ENCODE measurements at regions not wholly inside any gene's neighbourhood (a gene's known extent, or its start where the extent isn't known, plus 50 kb on each side); places are given as distances from the start of the nearest gene placed in this dataset.

DNA sequence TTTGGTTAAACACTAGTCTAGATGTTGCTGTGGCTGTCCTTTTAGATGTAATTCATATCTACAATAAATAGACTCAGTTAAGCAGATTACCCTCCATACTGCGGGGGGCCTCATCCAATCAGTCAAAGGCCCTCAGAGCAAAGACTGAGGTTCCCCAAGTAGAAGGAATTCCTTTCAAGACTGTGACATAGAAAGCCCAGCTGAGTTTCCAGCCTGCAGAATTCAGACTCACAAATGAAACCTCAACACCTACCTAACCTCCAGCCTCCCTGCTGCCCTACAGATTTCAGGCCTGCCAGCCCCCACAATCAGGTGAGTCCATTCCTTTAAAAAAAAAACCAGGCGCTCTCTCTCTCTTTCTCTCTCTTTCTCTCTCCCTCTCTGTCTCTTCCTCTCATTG lies 73.6 kb upstream of the NSMCE3 start:
- Mint-ChIP-seq H3K27me3 (peaks cover 0 to 9% (median 8%) of the 10 kb centered on the region in 3 donors), H3K4me3 (no peak overlapping the region), H3K36me3 (no peaks in the 10 kb centered on the region), H3K4me1 (no peaks in the 10 kb centered on the region), H3K9me3 (no peaks in the 10 kb centered on the region), H3K27ac (peak overlapping the region in 1 of 6 donors; percentile 79)
- ATAC-seq (ENCODE audit: low read depth in 2 of 2), result no peak
- DNase-seq, result no peak

DNA sequence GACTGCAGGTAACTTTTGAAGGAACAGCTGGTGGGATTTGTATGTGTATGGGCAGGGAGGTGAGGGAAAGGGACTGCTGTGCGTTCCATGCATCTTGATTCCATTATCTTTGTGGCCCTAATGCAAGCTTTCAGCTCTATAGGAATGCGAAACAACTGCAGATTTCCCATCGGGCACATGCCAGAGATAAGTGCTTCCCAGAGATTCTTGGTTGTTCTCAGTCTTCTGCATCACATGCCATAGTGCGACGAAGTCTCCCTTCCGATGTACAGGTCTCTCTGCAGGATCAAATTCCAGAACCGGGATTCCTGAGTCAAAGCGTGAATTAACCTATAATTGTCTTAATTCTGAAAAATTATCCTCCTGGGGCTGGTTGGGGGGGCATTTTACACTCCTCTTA lies 72.6 kb upstream of the NSMCE3 start:
- ATAC-seq (ENCODE audit: low read depth in 2 of 2) (no peak), DNase-seq (no peak)
- H3K27ac Mint-ChIP-seq, result no peak overlapping the region
- peaks cover 0 to 5% (median 2%) of the 10 kb centered on the region in 3 donors for H3K27me3 Mint-ChIP-seq
- H3K4me1 Mint-ChIP-seq, result no peaks in the 10 kb centered on the region
- H3K9me3 Mint-ChIP-seq, result no peaks in the 10 kb centered on the region
- H3K36me3 Mint-ChIP-seq, result no peaks in the 10 kb centered on the region
- no peak overlapping the region for H3K4me3 Mint-ChIP-seq

DNA sequence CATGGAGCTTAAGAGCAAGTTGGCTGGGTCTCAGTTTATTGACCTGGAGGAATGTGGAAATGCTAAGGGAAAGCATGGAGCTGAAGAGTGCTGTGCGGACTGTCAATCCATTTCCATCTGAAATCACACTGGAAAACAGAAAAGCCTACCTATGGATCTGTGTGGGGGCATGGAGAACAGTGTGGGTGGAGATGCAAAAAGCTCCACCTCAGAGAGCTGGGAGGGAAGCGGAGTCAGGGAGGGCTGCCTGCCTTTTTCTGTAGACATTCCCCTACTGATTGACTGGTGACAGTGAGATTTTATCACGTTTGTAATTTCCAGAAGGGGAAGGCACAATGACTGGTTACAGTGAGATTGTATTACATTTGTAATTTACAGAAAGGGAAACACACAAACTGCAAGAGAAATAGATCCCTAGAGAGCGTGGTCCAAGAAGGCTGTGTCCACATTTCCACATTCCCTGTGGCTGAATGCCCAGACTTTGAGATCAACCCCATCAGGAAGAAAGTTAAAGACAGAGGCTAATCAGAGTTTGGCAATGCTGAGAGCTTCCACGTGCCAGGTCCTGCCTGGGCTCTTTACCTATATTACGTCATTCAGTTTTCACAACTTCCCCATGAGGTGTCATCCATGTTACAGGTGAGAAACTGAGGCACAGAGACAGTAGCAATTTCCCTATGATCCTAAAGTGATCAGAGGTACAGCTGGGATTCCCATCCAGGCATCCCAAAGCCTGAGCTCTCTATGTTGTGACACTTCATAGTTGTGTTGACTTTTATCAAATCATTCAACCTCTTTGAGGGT lies 67.7 kb upstream of the NSMCE3 start:
- Mint-ChIP-seq H3K36me3 (no peaks in the 10 kb centered on the region), H3K27ac (no peak overlapping the region), H3K9me3 (peaks cover 0 to 2% (median 0%) of the 10 kb centered on the region in 7 donors), H3K4me3 (no peak overlapping the region), H3K27me3 (peaks cover 0 to 6% (median 5%) of the 10 kb centered on the region in 3 donors), H3K4me1 (no peaks in the 10 kb centered on the region)
- ATAC-seq (ENCODE audit: low read depth in 2 of 2) (no peak), DNase-seq (no peak)

DNA sequence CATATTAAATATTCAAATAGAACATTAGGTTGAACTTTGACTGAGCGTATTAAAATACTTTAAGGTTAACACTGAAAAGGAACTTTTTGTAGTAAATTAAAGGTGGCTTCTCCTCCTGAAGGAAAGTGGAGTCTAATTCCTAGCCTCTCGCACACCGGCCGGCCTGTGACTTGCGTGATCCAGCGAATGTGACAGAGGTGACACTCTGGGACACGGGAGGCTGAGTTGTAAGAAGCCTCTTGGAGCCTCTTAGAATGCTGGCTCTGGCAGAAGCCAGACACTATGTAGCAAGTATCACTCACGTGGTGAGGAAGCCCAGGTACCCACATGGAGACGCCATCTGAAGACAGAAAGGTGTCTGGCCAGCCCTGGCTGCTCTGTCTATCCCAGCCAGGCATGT lies 64.9 kb upstream of the NSMCE3 start:
- no peak for DNase-seq
- Mint-ChIP-seq H3K4me3 (no peak overlapping the region), H3K4me1 (peaks cover 8 to 14% (median 11%) of the 10 kb centered on the region in 3 donors), H3K27ac (no peak overlapping the region), H3K9me3 (peaks cover 0 to 15% (median 4%) of the 10 kb centered on the region in 7 donors), H3K36me3 (peaks cover under 1 to 2% of the 10 kb centered on the region in 2 donors), H3K27me3 (peaks cover 0 to 6% (median 5%) of the 10 kb centered on the region in 3 donors)
- no peak for ATAC-seq (ENCODE audit: low read depth in 2 of 2)

DNA sequence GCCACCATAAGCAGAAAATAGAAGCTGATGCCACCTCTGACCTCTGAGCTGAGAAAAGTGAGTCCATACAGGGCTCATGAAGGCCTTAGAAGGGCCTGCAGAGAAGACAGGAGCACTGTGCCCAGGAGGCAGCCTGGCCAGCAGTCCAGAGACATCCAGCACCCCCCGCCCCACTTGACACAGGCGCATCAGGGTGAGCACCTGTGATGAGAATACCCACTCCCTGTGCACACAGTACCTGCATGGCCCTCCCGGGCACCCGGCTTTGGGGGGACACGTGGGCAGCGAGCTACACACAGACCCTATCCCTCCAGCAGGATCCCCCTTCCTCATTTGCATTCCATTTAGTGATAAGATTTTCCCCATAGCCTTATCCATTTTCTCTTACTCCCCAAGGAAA lies 63.6 kb upstream of the NSMCE3 start:
- Mint-ChIP-seq H3K4me3 (no peak overlapping the region), H3K36me3 (peaks cover 3 to 9% of the 10 kb centered on the region in 2 donors), H3K27ac (no peak overlapping the region), H3K9me3 (peaks cover 0 to 27% (median 9%) of the 10 kb centered on the region in 7 donors), H3K27me3 (peaks cover 0 to 6% (median 5%) of the 10 kb centered on the region in 3 donors), H3K4me1 (peaks cover 11 to 27% (median 21%) of the 10 kb centered on the region in 3 donors)
- ATAC-seq (ENCODE audit: low read depth in 2 of 2), result no peak
- DNase-seq, result no peak

DNA sequence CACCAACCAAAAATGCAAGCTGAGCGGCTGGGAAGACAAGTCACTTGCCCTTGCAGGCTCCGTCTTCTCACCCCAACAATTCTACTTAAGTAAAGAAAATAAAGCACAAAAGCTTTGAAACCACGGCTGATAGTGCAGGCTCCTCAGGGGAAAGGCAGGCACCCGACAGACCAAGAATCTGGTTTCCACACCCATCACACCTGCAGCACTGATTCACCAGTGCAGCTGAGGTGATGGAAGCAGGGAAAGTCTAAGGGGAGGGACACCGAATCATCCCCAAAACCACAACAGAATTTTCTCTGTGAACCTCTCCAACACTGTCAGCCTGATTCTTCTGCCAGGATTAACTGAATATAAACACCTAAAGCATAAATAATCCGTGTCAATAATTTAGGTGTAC lies 62.0 kb upstream of the NSMCE3 start:
- Mint-ChIP-seq H3K27ac (peak overlapping the region in 1 of 6 donors; percentile 67), H3K4me1 (peaks cover 11 to 27% (median 21%) of the 10 kb centered on the region in 3 donors), H3K27me3 (no peaks in the 10 kb centered on the region), H3K36me3 (peaks cover 3 to 15% of the 10 kb centered on the region in 2 donors), H3K9me3 (peaks cover 3 to 38% (median 12%) of the 10 kb centered on the region in 7 donors), H3K4me3 (peak overlapping the region in 1 of 8 donors; percentile 4)
- ATAC-seq (ENCODE audit: low read depth in 2 of 2), result no peak
- no peak for DNase-seq

DNA sequence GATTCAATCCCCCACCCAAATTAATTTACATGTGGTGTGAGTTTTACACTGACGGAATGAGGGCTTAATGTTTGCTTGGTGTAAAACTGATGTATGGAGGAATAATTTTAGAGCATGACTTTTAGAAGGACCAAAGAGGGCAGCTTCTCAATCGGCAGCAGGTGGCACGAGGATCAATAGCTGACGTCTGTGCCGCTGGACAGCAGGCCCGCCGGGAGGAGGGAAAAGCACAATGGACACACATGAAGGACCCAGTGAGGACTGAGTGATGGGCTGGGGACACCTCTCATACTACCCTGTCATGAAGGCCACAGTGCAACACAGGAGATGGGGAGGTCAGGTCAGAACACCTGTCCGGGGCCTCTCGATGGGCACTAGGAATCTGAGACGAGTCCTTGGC lies 61.4 kb upstream of the NSMCE3 start:
- H3K27ac Mint-ChIP-seq, result no peak overlapping the region
- ATAC-seq (ENCODE audit: low read depth in 2 of 2) (no peak), DNase-seq (no peak)
- no peaks in the 10 kb centered on the region for H3K27me3 Mint-ChIP-seq
- no peak overlapping the region for H3K4me3 Mint-ChIP-seq
- H3K4me1 Mint-ChIP-seq, result peaks cover 11 to 27% (median 21%) of the 10 kb centered on the region in 3 donors
- H3K9me3 Mint-ChIP-seq, result peaks cover 5 to 44% (median 17%) of the 10 kb centered on the region in 7 donors
- peaks cover 6 to 17% of the 10 kb centered on the region in 2 donors for H3K36me3 Mint-ChIP-seq

DNA sequence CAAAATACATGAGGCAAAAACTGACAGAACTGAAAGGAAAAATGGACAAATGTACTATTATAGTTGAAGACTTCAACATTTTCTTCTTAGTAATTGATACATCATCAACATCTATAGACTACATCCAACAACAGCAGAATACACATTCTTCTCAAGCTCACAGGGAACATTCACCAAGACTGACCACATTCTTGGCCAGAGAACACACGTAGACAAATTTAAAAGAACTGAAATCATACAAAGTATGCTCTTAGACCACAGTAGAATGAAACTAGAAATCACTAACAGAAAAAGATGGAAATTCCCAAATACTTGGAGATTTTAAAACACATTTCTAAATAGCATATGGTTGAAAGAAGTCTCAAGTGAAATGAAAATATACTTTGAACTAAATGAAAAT lies 55.1 kb upstream of the NSMCE3 start:
- no peak overlapping the region for H3K27ac Mint-ChIP-seq
- H3K9me3 Mint-ChIP-seq, result peaks cover 15 to 74% (median 40%) of the 10 kb centered on the region in 7 donors
- DNase-seq (no peak), ATAC-seq (ENCODE audit: low read depth in 2 of 2) (no peak)
- peaks cover 10 to 49% of the 10 kb centered on the region in 2 donors for H3K36me3 Mint-ChIP-seq
- peaks cover 5 to 16% (median 9%) of the 10 kb centered on the region in 3 donors for H3K27me3 Mint-ChIP-seq
- peaks cover 4 to 19% (median 15%) of the 10 kb centered on the region in 3 donors for H3K4me1 Mint-ChIP-seq
- no peak overlapping the region for H3K4me3 Mint-ChIP-seq

DNA sequence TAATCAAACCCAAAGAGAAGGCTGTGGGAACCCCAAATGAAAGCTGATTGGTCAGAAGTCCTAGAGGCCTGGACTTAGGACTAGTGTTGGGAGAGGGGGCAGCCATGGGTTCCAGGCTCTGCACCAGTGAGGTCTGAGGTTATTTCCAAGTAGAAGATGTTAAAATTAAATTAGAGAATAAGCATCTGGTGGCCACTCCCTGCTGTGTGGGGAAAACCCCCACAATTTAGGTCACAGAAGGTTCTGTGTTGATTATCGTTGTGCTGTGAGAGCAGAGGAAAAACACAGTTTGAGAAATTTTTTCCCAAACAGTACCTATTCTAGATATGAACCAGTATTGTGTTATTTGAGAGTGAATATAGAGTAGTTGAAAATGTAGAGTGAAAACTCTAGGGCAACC lies 53.9 kb upstream of the NSMCE3 start:
- Mint-ChIP-seq H3K27ac (peak overlapping the region in 1 of 6 donors; percentile 4), H3K9me3 (peaks cover 12 to 63% (median 31%) of the 10 kb centered on the region in 7 donors), H3K4me1 (peaks cover 0 to 8% (median 3%) of the 10 kb centered on the region in 3 donors), H3K27me3 (peaks cover 5 to 16% (median 9%) of the 10 kb centered on the region in 3 donors), H3K36me3 (peaks cover 7 to 42% of the 10 kb centered on the region in 2 donors), H3K4me3 (no peak overlapping the region)
- ATAC-seq (ENCODE audit: low read depth in 2 of 2) (peak in 1 of 2 donors; percentile 36), DNase-seq (no peak)

DNA sequence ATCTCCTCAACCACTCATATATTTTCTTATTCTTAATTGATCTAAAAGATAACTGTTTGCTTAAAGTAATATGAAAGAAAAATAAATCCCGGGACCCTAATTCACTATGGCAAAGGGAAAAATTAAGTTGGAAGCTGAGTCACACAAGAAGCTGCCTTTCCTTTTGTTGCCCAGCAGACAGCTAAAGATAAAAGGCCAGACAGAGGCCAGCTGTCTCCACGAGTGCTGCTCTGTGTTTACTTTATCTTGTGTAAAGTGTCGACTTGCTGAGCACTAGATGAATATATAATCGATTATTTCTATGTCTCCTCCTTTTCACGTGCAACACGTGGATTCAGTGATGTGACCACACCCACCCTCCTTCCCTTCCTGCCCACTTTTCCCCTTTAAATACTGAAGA lies 52.8 kb upstream of the NSMCE3 start:
- H3K4me3 Mint-ChIP-seq, result no peak overlapping the region

DNA sequence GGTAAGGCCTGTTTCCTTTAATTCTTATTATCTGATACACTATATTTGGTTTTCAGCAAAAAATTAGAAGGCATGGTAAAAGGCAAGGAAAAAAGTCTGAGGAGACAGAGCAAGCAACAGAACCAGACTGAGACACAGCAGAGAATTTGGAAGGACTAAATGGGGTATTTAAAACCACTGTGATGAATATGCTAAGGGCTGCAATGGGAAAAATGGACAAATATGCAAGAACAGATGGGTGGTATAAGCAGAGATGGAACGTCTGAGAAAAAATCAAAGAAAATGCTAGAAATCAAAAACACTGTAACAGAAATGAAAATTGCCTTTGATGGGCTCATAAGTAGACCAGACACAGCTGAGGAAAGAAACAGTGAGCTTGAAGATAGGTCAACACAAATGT lies 50.8 kb upstream of the NSMCE3 start:
- peaks cover 5 to 36% (median 18%) of the 10 kb centered on the region in 7 donors for H3K9me3 Mint-ChIP-seq
- peaks cover 0 to 7% (median 0%) of the 10 kb centered on the region in 3 donors for H3K4me1 Mint-ChIP-seq
- H3K27me3 Mint-ChIP-seq, result peaks cover 5 to 16% (median 9%) of the 10 kb centered on the region in 3 donors
- peaks cover 0 to 26% of the 10 kb centered on the region in 2 donors for H3K36me3 Mint-ChIP-seq
- ATAC-seq (ENCODE audit: low read depth in 2 of 2) (no peak), DNase-seq (no peak)
- no peak overlapping the region for H3K4me3 Mint-ChIP-seq
- no peak overlapping the region for H3K27ac Mint-ChIP-seq

More for the DNA sequence above, 52.8 kb upstream of the NSMCE3 start:
- Mint-ChIP-seq H3K27me3 (peaks cover 5 to 16% (median 9%) of the 10 kb centered on the region in 3 donors), H3K36me3 (peaks cover 7 to 35% of the 10 kb centered on the region in 2 donors), H3K27ac (no peak overlapping the region), H3K4me1 (peaks cover 0 to 7% (median 0%) of the 10 kb centered on the region in 3 donors), H3K9me3 (peaks cover 10 to 55% (median 29%) of the 10 kb centered on the region in 7 donors)
- DNase-seq, result no peak
- ATAC-seq (ENCODE audit: low read depth in 2 of 2), result no peak

DNA sequence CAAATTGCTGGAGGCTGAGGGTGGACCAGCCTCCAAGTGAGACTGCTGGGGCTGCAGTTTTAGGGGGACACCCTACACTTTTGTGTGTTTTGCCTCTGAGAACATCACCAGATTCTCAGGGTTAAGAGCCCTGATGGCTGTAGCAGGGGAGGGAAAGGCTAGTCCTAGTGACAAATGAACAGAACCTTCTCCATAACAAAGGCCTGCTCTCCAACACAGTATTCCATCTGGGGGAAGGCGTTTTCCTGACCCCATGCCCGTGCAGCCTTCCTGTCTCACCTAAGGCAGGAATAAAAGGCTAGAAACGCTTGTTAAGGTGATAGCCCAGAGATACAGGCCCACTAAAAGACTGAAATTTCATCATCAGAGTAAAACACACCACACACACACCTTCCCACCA lies 50.2 kb upstream of the NSMCE3 start:
- no peak overlapping the region for H3K4me3 Mint-ChIP-seq
- H3K36me3 Mint-ChIP-seq, result peaks cover 0 to 20% of the 10 kb centered on the region in 2 donors
- H3K4me1 Mint-ChIP-seq, result peaks cover 0 to 7% (median 0%) of the 10 kb centered on the region in 3 donors
- peaks cover 5 to 17% (median 9%) of the 10 kb centered on the region in 3 donors for H3K27me3 Mint-ChIP-seq
- ATAC-seq (ENCODE audit: low read depth in 2 of 2) (no peak), DNase-seq (no peak)
- peak overlapping the region in 1 of 6 donors; percentile 29 for H3K27ac Mint-ChIP-seq
- peaks cover 4 to 30% (median 13%) of the 10 kb centered on the region in 7 donors for H3K9me3 Mint-ChIP-seq
